Loucy (cell line): ENCODE measurements at regions not wholly inside any gene's neighbourhood (a gene's known extent, or its start where the extent isn't known, plus 50 kb on each side); places are given as distances from the start of the nearest gene placed in this dataset.

Source experiments
- H2AFZ ChIP-seq: fragments of 200-600 bp; sonication (generic); 2 replicates; pipeline ENCODE4 v1.6.0; 2016; ENCODE audit warnings: antibody characterized with exemption, mild to moderate bottlenecking, low read length, moderate library complexity
- H3F3A ChIP-seq: fragments of 200-600 bp; 2 replicates; pipeline ENCODE4 v1.6.0; 2016; ENCODE audit warnings: antibody characterized with exemption, low read depth, mild to moderate bottlenecking
- H3K27me3 ChIP-seq: fragments of 200-600 bp; sonication (generic); 2 replicates; pipeline ENCODE4 v1.6.1; 2014; ENCODE audit warnings: low read length, mild to moderate bottlenecking; ENCODE audit not compliant: insufficient read depth, poor library complexity, severe bottlenecking
- H3K36me3 ChIP-seq: fragments of 200-600 bp; sonication (generic); 2 replicates; pipeline ENCODE4 v1.6.1; 2016; ENCODE audit warnings: low read length; ENCODE audit not compliant: insufficient read depth
- H3K4me1 ChIP-seq: fragments of 200-600 bp; sonication (generic); 2 replicates; pipeline ENCODE4 v1.5.1; 2014; ENCODE audit warnings: low read length, mild to moderate bottlenecking; ENCODE audit not compliant: insufficient read depth, poor library complexity, severe bottlenecking
- H3K4me2 ChIP-seq: fragments of 200-600 bp; sonication (generic); 2 replicates; pipeline ENCODE4 v1.6.0; 2014; ENCODE audit warnings: antibody characterized with exemption, low read length, low read depth, mild to moderate bottlenecking; ENCODE audit not compliant: poor library complexity, severe bottlenecking
- H3K4me3 ChIP-seq: fragments of 200-600 bp; sonication (generic); 2 replicates; pipeline ENCODE4 v1.5.1; 2014; ENCODE audit warnings: low read length, mild to moderate bottlenecking, mixed read lengths; ENCODE audit not compliant: poor library complexity, severe bottlenecking
- H3K79me2 ChIP-seq: fragments of 200-600 bp; sonication (generic); 2 replicates; pipeline ENCODE4 v1.6.1; 2014; ENCODE audit warnings: low read length; ENCODE audit not compliant: insufficient read depth
- H3K9ac ChIP-seq: fragments of 200-600 bp; sonication (generic); 2 replicates; pipeline ENCODE4 v1.6.0; 2014; ENCODE audit warnings: mild to moderate bottlenecking, low read depth, low read length, moderate library complexity; ENCODE audit not compliant: poor library complexity, severe bottlenecking
- H3K9me2 ChIP-seq: fragments of 200-600 bp; sonication (generic); replicated peaks from 2 replicates; pipeline ENCODE4 v1.6.1; 2016; ENCODE audit warnings: low read depth, low read length, mixed read lengths
- H3K9me3 ChIP-seq: fragments of 200-600 bp; sonication (generic); 2 replicates; pipeline ENCODE4 v1.6.1; 2014; ENCODE audit warnings: mild to moderate bottlenecking, antibody characterized with exemption, low read length, low read depth; ENCODE audit not compliant: insufficient read depth
- H4K20me1 ChIP-seq: fragments of 200-600 bp; sonication (generic); 2 replicates; pipeline ENCODE4 v1.6.0; 2014; ENCODE audit warnings: antibody characterized with exemption, low read length, mild to moderate bottlenecking; ENCODE audit not compliant: insufficient read depth, poor library complexity, severe bottlenecking
- EZH2phosphoT487 ChIP-seq: fragments of 200-600 bp; IDR thresholded peaks from 2 replicates; pipeline ENCODE4 v1.6.1; 2018; ENCODE audit warnings: antibody characterized with exemption, mild to moderate bottlenecking, moderate library complexity, borderline replicate concordance
- TF ChIP-seq, protein P1 (sequence below): fragments of 200-600 bp; sonication (generic); conservative IDR thresholded peaks from 2 replicates; pipeline ENCODE4 v1.5.1; 2014; ENCODE audit warnings: mild to moderate bottlenecking, antibody characterized with exemption, low read length

- H3K4me3 ChIP-seq, result no peak overlapping the region
- no peak overlapping the region for H2AFZ ChIP-seq
- H3K9me3 ChIP-seq, result no peaks in the 10 kb centered on the region
- no peak overlapping the region for H3K9ac ChIP-seq
- no peaks in the 10 kb centered on the region for H3K79me2 ChIP-seq
- no peaks in the 10 kb centered on the region for H3K27me3 ChIP-seq
- no peaks in the 10 kb centered on the region for H3K36me3 ChIP-seq
- H3K4me1 ChIP-seq, result no peaks in the 10 kb centered on the region
- no peaks in the 10 kb centered on the region for H3F3A ChIP-seq
- TF ChIP-seq EZH2phosphoT487, result no peak
- TF ChIP-seq, protein P1, sequence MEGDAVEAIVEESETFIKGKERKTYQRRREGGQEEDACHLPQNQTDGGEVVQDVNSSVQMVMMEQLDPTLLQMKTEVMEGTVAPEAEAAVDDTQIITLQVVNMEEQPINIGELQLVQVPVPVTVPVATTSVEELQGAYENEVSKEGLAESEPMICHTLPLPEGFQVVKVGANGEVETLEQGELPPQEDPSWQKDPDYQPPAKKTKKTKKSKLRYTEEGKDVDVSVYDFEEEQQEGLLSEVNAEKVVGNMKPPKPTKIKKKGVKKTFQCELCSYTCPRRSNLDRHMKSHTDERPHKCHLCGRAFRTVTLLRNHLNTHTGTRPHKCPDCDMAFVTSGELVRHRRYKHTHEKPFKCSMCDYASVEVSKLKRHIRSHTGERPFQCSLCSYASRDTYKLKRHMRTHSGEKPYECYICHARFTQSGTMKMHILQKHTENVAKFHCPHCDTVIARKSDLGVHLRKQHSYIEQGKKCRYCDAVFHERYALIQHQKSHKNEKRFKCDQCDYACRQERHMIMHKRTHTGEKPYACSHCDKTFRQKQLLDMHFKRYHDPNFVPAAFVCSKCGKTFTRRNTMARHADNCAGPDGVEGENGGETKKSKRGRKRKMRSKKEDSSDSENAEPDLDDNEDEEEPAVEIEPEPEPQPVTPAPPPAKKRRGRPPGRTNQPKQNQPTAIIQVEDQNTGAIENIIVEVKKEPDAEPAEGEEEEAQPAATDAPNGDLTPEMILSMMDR, result no peak
- no peaks in the 10 kb centered on the region for H3K9me2 ChIP-seq
- no peak overlapping the region for H3K4me2 ChIP-seq
- H4K20me1 ChIP-seq, result no peaks in the 10 kb centered on the region
Observed at GRCh38 chr6:54776891-54777290, 69.7 kb upstream of the FAM83B start.

DNA sequence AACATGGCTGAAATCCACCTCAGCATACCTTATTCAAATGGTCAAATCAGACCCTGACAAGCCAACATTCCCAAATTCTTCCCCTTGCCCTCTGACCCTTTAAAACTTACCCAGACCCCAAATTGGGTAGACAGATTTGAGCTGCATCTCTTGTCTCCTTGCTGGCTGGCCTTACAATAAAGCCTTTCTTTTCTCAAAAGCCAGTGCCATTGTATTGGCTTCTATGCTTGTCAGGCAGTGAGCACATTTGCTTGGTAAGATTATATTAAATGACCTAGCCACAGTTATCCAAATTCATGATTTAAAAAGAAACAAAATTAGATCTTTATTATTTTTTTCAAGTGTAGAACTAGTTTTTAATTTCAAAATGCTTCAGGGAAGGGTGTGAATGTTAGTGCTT is 67.8 kb upstream of the FAM83B start:
- no peak for TF ChIP-seq EZH2phosphoT487
- TF ChIP-seq, protein P1, result no peak
- Histone ChIP-seq H3K4me2 (no peak overlapping the region), H3K9me2 (no peaks in the 10 kb centered on the region), H3K79me2 (no peaks in the 10 kb centered on the region), H2AFZ (no peak overlapping the region), H3K36me3 (no peaks in the 10 kb centered on the region), H3K27me3 (no peaks in the 10 kb centered on the region), H4K20me1 (no peaks in the 10 kb centered on the region), H3F3A (no peaks in the 10 kb centered on the region), H3K9me3 (no peaks in the 10 kb centered on the region), H3K9ac (no peak overlapping the region), H3K4me1 (no peaks in the 10 kb centered on the region), H3K4me3 (no peak overlapping the region)

DNA sequence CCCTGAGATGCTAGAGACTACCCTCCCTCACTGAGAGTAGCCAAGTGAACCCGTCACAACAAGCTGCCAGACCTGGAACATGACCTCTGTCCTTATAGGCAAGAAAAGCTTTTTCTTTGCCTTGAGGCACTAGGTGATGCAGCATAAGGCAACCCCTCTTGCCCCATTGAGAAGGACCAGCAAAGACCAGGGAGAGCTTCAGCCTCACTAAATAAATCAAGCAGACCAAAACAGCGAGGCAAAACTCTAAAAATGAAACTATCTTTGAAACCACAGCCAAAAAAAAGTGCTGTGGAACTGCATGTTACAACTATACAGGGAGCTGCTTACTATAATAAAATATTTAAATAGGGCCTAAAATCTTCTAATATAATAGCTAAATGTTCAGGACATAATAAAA is 62.6 kb upstream of the FAM83B start:
- Histone ChIP-seq H3K9ac (no peak overlapping the region), H3K9me2 (no peaks in the 10 kb centered on the region), H3K9me3 (no peaks in the 10 kb centered on the region), H3K27me3 (no peaks in the 10 kb centered on the region), H2AFZ (no peak overlapping the region), H3K36me3 (no peaks in the 10 kb centered on the region), H3K4me2 (no peak overlapping the region), H3K4me1 (no peaks in the 10 kb centered on the region), H3F3A (no peaks in the 10 kb centered on the region), H4K20me1 (no peaks in the 10 kb centered on the region), H3K4me3 (no peak overlapping the region), H3K79me2 (no peaks in the 10 kb centered on the region)
- TF ChIP-seq, protein P1, result no peak
- no peak for TF ChIP-seq EZH2phosphoT487
